ENCODE measurements at regions not wholly inside any gene's neighbourhood (a gene's known extent, or its start where the extent isn't known, plus 50 kb on each side); places are given as distances from the start of the nearest gene placed in this dataset.

DNA sequence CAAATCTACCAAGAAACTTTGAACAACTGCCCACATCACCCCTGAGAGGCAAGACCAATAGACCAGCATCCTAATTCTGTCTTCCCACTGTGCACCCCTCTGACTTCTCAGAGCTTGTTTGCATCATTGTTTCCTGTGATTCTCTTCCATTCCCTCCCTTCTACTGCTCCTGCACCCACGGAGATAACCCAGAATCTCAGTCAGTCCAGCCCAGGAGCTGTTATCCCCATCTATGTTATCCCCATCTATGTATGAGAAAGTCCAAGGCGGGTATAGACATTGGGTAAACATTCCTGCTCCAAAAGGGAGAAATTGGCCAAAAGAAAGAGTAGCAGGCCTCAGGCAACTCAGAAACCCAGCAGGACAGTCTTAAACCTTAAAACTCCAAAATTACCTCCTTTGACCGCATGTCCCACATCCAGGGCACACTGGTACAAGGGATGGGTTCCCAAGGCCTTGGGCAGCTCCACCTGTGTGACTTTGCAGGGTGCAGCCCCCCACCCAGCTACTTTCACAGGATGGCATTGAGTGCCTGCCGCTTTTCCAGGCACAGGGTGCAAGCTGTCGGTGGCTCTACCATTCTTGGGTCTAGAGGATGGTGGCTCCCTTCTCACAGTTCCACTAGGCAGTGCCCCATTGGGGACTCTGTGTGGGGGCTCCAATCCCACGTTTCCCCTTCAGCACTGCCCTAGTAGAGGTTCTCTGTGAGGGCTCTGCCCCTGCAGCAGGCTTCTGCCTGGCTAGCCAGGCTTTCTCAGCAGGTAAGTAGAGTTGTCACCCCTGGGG is 414.8 kb downstream of the NPHP4 start (continued):
- TF ChIP-seq, protein P1, sequence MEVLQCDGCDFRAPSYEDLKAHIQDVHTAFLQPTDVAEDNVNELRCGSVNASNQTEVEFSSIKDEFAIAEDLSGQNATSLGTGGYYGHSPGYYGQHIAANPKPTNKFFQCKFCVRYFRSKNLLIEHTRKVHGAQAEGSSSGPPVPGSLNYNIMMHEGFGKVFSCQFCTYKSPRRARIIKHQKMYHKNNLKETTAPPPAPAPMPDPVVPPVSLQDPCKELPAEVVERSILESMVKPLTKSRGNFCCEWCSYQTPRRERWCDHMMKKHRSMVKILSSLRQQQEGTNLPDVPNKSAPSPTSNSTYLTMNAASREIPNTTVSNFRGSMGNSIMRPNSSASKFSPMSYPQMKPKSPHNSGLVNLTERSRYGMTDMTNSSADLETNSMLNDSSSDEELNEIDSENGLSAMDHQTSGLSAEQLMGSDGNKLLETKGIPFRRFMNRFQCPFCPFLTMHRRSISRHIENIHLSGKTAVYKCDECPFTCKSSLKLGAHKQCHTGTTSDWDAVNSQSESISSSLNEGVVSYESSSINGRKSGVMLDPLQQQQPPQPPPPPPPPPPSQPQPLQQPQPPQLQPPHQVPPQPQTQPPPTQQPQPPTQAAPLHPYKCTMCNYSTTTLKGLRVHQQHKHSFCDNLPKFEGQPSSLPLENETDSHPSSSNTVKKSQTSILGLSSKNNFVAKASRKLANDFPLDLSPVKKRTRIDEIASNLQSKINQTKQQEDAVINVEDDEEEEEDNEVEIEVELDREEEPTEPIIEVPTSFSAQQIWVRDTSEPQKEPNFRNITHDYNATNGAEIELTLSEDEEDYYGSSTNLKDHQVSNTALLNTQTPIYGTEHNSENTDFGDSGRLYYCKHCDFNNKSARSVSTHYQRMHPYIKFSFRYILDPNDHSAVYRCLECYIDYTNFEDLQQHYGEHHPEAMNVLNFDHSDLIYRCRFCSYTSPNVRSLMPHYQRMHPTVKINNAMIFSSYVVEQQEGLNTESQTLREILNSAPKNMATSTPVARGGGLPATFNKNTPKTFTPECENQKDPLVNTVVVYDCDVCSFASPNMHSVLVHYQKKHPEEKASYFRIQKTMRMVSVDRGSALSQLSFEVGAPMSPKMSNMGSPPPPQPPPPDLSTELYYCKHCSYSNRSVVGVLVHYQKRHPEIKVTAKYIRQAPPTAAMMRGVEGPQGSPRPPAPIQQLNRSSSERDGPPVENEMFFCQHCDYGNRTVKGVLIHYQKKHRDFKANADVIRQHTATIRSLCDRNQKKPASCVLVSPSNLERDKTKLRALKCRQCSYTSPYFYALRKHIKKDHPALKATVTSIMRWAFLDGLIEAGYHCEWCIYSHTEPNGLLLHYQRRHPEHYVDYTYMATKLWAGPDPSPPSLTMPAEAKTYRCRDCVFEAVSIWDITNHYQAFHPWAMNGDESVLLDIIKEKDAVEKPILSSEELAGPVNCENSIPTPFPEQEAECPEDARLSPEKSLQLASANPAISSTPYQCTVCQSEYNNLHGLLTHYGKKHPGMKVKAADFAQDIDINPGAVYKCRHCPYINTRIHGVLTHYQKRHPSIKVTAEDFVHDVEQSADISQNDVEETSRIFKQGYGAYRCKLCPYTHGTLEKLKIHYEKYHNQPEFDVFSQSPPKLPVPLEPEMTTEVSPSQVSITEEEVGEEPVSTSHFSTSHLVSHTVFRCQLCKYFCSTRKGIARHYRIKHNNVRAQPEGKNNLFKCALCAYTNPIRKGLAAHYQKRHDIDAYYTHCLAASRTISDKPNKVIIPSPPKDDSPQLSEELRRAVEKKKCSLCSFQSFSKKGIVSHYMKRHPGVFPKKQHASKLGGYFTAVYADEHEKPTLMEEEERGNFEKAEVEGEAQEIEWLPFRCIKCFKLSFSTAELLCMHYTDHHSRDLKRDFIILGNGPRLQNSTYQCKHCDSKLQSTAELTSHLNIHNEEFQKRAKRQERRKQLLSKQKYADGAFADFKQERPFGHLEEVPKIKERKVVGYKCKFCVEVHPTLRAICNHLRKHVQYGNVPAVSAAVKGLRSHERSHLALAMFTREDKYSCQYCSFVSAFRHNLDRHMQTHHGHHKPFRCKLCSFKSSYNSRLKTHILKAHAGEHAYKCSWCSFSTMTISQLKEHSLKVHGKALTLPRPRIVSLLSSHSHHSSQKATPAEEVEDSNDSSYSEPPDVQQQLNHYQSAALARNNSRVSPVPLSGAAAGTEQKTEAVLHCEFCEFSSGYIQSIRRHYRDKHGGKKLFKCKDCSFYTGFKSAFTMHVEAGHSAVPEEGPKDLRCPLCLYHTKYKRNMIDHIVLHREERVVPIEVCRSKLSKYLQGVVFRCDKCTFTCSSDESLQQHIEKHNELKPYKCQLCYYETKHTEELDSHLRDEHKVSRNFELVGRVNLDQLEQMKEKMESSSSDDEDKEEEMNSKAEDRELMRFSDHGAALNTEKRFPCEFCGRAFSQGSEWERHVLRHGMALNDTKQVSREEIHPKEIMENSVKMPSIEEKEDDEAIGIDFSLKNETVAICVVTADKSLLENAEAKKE (CRISPR knock-in tag; IDR thresholded peaks at IDR 0.05) = no peak
- TF ChIP-seq, protein P2, sequence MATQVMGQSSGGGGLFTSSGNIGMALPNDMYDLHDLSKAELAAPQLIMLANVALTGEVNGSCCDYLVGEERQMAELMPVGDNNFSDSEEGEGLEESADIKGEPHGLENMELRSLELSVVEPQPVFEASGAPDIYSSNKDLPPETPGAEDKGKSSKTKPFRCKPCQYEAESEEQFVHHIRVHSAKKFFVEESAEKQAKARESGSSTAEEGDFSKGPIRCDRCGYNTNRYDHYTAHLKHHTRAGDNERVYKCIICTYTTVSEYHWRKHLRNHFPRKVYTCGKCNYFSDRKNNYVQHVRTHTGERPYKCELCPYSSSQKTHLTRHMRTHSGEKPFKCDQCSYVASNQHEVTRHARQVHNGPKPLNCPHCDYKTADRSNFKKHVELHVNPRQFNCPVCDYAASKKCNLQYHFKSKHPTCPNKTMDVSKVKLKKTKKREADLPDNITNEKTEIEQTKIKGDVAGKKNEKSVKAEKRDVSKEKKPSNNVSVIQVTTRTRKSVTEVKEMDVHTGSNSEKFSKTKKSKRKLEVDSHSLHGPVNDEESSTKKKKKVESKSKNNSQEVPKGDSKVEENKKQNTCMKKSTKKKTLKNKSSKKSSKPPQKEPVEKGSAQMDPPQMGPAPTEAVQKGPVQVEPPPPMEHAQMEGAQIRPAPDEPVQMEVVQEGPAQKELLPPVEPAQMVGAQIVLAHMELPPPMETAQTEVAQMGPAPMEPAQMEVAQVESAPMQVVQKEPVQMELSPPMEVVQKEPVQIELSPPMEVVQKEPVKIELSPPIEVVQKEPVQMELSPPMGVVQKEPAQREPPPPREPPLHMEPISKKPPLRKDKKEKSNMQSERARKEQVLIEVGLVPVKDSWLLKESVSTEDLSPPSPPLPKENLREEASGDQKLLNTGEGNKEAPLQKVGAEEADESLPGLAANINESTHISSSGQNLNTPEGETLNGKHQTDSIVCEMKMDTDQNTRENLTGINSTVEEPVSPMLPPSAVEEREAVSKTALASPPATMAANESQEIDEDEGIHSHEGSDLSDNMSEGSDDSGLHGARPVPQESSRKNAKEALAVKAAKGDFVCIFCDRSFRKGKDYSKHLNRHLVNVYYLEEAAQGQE (IDR thresholded peaks at IDR 0.05; ENCODE audit: unreplicated experiment) = no peak
- no peak for TF ChIP-seq STAT1 (IDR thresholded peaks at IDR 0.05; ENCODE audit: unreplicated experiment)
- TF ChIP-seq EZH2phosphoT487 (IDR thresholded peaks at IDR 0.05; ENCODE audit: unreplicated experiment) = no peak
- TF ChIP-seq ZNF114 (CRISPR knock-in tag; IDR thresholded peaks at IDR 0.05) = no peak
- TF ChIP-seq CREB1 (CRISPR knock-in tag; IDR thresholded peaks at IDR 0.05; ENCODE audit: low read depth) = no peak
- TF ChIP-seq, protein P3, sequence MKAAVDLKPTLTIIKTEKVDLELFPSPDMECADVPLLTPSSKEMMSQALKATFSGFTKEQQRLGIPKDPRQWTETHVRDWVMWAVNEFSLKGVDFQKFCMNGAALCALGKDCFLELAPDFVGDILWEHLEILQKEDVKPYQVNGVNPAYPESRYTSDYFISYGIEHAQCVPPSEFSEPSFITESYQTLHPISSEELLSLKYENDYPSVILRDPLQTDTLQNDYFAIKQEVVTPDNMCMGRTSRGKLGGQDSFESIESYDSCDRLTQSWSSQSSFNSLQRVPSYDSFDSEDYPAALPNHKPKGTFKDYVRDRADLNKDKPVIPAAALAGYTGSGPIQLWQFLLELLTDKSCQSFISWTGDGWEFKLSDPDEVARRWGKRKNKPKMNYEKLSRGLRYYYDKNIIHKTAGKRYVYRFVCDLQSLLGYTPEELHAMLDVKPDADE (IDR thresholded peaks at IDR 0.05) = no peak
- TF ChIP-seq POLR2AphosphoS5 (IDR thresholded peaks at IDR 0.05; ENCODE audit: low read depth) = no peak
- TF ChIP-seq ZNF331 (CRISPR knock-in tag; IDR thresholded peaks at IDR 0.05; ENCODE audit: low read depth) = no peak
- no peak for TF ChIP-seq JUNB (IDR thresholded peaks at IDR 0.05; ENCODE audit: unreplicated experiment)
